HFFc6 (cell line): ENCODE measurements at regions not wholly inside any gene's neighbourhood (a gene's known extent, or its start where the extent isn't known, plus 50 kb on each side); places are given as distances from the start of the nearest gene placed in this dataset.
A peak's percentile ranks its signal among the peaks of the same experiment; 100 is the strongest.

Source experiments
- DNase-seq: peaks from one replicate; pipeline ENCODE4 v3.0.0-alpha.2; 2018
- H3K27ac Mint-ChIP-seq: 2 replicates; pipeline ENCODE4 v1.8.0; 2020; ENCODE audit warnings: mild to moderate bottlenecking, mixed read lengths
- H3K27me3 Mint-ChIP-seq: 2 replicates; pipeline ENCODE4 v1.8.0; 2021; ENCODE audit warnings: mild to moderate bottlenecking, moderate library complexity, mixed read lengths; ENCODE audit not compliant: insufficient read depth
- H3K36me3 Mint-ChIP-seq: 2 replicates; pipeline ENCODE4 v1.8.0; 2021; ENCODE audit warnings: low read depth, mixed read lengths
- H3K4me1 Mint-ChIP-seq: 2 replicates; pipeline ENCODE4 v1.8.0; 2020; ENCODE audit warnings: low read depth, mixed read lengths
- H3K4me3 Mint-ChIP-seq: 2 replicates; pipeline ENCODE4 v1.8.0; 2020; ENCODE audit warnings: mild to moderate bottlenecking, moderate library complexity, mixed read lengths
- H3K9me3 Mint-ChIP-seq: 2 replicates; pipeline ENCODE4 v1.8.0; 2020; ENCODE audit warnings: mild to moderate bottlenecking, mixed read lengths
- TF ChIP-seq, protein P1 (sequence below): fragments of 200-600 bp; sonication (generic); IDR thresholded peaks from 2 replicates; pipeline ENCODE4 v1.5.0; 2021; ENCODE audit warnings: antibody characterized with exemption, mild to moderate bottlenecking

DNA sequence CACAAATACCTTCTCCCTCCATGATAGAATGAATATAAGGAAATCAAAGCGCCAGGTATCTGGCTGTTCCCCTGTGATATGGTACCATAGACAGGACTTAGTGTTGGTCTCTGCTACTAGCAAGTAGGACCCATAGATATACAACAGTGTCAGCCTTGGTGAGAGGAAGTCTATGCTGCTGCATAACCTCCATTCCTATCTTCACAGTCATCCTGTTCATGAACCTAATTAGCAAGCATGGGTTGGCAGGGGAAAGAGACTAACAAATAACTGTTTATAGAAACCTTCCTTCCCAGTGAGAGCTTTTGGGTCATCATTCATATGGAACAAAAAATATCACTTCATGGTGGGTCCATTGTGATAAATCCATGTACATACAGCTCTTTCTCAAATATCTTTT lies 188.9 kb upstream of the FAM98A start:
- H3K27ac Mint-ChIP-seq: peak overlapping the region; percentile 25; the same call in 1 of the 2 replicates
- TF ChIP-seq, protein P1, sequence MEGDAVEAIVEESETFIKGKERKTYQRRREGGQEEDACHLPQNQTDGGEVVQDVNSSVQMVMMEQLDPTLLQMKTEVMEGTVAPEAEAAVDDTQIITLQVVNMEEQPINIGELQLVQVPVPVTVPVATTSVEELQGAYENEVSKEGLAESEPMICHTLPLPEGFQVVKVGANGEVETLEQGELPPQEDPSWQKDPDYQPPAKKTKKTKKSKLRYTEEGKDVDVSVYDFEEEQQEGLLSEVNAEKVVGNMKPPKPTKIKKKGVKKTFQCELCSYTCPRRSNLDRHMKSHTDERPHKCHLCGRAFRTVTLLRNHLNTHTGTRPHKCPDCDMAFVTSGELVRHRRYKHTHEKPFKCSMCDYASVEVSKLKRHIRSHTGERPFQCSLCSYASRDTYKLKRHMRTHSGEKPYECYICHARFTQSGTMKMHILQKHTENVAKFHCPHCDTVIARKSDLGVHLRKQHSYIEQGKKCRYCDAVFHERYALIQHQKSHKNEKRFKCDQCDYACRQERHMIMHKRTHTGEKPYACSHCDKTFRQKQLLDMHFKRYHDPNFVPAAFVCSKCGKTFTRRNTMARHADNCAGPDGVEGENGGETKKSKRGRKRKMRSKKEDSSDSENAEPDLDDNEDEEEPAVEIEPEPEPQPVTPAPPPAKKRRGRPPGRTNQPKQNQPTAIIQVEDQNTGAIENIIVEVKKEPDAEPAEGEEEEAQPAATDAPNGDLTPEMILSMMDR: no peak
- H3K36me3 Mint-ChIP-seq: no peaks in the 10 kb centered on the region; the same call in 1 of the 2 replicates
- no peaks in the 10 kb centered on the region; the same call in 1 of the 2 replicates for H3K4me1 Mint-ChIP-seq
- peaks cover 24% of the 10 kb centered on the region for H3K9me3 Mint-ChIP-seq
- peak; percentile 48 for DNase-seq
- H3K27me3 Mint-ChIP-seq: no peaks in the 10 kb centered on the region
- H3K4me3 Mint-ChIP-seq: no peak overlapping the region

DNA sequence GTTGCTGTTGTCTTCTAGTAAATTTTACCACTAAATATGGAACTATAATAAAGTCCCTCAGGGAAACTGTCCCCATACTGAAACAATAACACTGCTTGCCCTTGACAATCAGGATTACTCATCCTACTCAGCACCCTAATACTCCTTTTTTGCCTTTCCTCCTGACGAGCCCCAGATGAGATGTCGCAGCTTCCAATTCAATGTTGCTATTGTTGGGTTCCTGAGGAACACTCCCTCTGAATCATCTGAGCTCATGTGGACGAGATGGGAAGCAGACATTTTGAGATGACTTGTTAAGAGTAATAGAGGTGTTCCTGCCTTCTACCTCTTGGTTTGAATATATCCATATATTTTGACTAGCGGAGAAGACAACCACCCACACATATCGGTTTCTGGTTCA lies 187.8 kb upstream of the FAM98A start:
- no peaks in the 10 kb centered on the region for H3K27me3 Mint-ChIP-seq
- no peak overlapping the region for H3K4me3 Mint-ChIP-seq
- no peaks in the 10 kb centered on the region for H3K36me3 Mint-ChIP-seq
- TF ChIP-seq, protein P1: no peak
- no peak for DNase-seq
- peak overlapping the region; percentile 23; the same call in 1 of the 2 replicates for H3K27ac Mint-ChIP-seq
- no peaks in the 10 kb centered on the region; the same call in 1 of the 2 replicates for H3K4me1 Mint-ChIP-seq
- H3K9me3 Mint-ChIP-seq: peaks cover 16% of the 10 kb centered on the region

- Mint-ChIP-seq H3K36me3 (no peaks in the 10 kb centered on the region), H3K4me3 (no peak overlapping the region), H3K9me3 (peaks cover 11% of the 10 kb centered on the region), H3K27me3 (no peaks in the 10 kb centered on the region), H3K27ac (no peak overlapping the region), H3K4me1 (no peaks in the 10 kb centered on the region; the same call in 1 of the 2 replicates)
- TF ChIP-seq, protein P1: no peak
- DNase-seq: no peak
Measured at GRCh38 chr2:33785201-33786106, 186.4 kb upstream of the FAM98A start.

DNA sequence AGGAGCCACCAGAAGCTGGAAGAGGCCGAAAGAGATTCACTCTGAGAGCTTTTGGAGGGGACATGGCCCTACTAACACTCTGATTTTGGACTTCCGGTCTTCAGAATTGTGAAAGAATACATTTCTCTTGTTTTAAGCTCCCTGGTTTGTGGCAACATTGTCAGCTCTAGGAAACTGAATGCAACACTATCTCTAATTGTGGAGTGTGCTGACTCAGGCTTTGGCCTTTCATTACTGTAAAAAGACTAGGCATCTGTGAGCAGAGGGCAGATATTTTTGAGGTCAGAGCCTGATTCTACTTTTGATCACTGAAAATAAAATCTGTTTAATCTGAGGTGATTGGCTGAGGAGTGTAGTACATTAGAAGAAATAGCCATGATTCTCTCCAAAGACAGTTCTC lies 185.4 kb upstream of the FAM98A start:
- H3K4me1 Mint-ChIP-seq: no peaks in the 10 kb centered on the region; the same call in 1 of the 2 replicates
- no peak for DNase-seq
- TF ChIP-seq, protein P1: no peak
- no peaks in the 10 kb centered on the region for H3K36me3 Mint-ChIP-seq
- H3K4me3 Mint-ChIP-seq: no peak overlapping the region
- H3K27ac Mint-ChIP-seq: no peak overlapping the region
- no peaks in the 10 kb centered on the region for H3K27me3 Mint-ChIP-seq
- peaks cover 15% of the 10 kb centered on the region for H3K9me3 Mint-ChIP-seq

DNA sequence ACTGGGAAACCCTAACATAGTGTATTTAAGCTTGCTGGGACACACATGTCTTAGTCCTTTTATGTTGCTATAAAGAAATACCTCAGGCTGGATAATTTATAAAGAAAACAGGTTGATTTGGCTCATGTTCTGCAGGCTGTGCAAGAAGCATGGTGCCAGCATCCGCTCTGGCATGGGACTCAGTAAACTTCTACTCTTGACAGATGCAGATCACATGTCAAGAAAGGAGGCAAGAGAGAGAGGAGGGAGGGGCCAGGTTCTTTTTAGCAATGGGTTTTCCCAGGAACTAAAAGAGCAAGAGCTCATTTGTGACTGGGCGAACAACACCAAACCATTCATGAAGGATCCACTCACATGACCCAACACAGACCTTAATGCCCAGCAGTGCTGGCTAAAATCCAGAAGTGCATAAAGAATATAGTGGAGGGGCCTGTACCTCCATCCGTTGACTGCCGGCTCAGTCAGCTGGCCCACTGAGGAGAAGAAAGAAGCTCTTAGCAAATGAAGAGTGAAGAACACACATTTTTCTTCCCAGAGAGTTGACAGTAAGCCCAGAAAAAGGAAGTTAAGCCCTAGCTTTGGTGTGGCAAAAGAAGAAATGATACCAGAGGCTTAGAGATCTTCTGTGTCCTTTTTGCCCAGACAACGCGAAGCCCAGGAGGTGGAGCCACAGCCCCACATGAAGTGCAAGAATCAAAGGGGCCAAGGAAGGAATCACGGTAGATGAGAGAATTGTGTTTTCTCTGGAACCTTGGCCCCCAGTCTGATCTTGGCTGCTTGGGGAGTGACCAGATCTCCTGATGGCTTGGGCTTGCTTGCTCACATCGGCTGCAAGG lies 183.5 kb upstream of the FAM98A start:
- no peaks in the 10 kb centered on the region for H3K27me3 Mint-ChIP-seq
- H3K27ac Mint-ChIP-seq: no peak overlapping the region
- peaks cover 22% of the 10 kb centered on the region for H3K9me3 Mint-ChIP-seq
- H3K36me3 Mint-ChIP-seq: no peaks in the 10 kb centered on the region
- no peak overlapping the region for H3K4me3 Mint-ChIP-seq
- H3K4me1 Mint-ChIP-seq: no peaks in the 10 kb centered on the region
- no peak for DNase-seq
- TF ChIP-seq, protein P1: no peak
